ENCODE measurements at regions not wholly inside any gene's neighbourhood (a gene's known extent, or its start where the extent isn't known, plus 50 kb on each side); places are given as distances from the start of the nearest gene placed in this dataset.

GRCh38 chr11:129596351-129596750, 219.3 kb upstream of the TMEM45B start:
- TF ChIP-seq YY1 (IDR thresholded peaks at IDR 0.05; ENCODE audit: insufficient read depth, insufficient read length): no peak
- TF ChIP-seq ZNF274 (IDR thresholded peaks at IDR 0.05; ENCODE audit: low read depth, low read length): no peak
- no peak for TF ChIP-seq SUZ12 (IDR thresholded peaks at IDR 0.05; ENCODE audit: extremely low read depth, insufficient read depth, insufficient read length)

Measured in NT2/D1 (cell line).